ENCODE measurements at regions not wholly inside any gene's neighbourhood (a gene's known extent, or its start where the extent isn't known, plus 50 kb on each side); places are given as distances from the start of the nearest gene placed in this dataset.

GRCh38 chr7:46386428-46387399 lies 465.6 kb upstream of the IGFBP3 start:
- Histone ChIP-seq H2BK12ac (ENCODE audit: low read depth, low read length) (no peak overlapping the region), H3K27ac (ENCODE audit: low read depth, low read length) (no peak overlapping the region), H3K9me3 (ENCODE audit: insufficient read depth in 2 of 2, low read depth in 1 of 2, low read length in 1 of 2) (no peaks in the 10 kb centered on the region), H2BK15ac (ENCODE audit: low read length) (no peak overlapping the region), H3K9ac (replicated peaks in 1 of 4; ENCODE audit: extremely low read depth in 1 of 4, low read depth in 3 of 4, low read length in 3 of 4) (no peak overlapping the region), H4K91ac (replicated peaks; ENCODE audit: insufficient read length, low read length) (no peak overlapping the region), H3K23me2 (ENCODE audit: low read depth, low read length) (no peaks in the 10 kb centered on the region), H3K79me1 (ENCODE audit: low read depth, low read length) (no peaks in the 10 kb centered on the region), H2AK5ac (ENCODE audit: low read depth, low read length) (no peak overlapping the region), H3K79me2 (ENCODE audit: control insufficient read depth in 1 of 2, insufficient read depth in 2 of 2, low read length in 2 of 2) (no peaks in the 10 kb centered on the region), H3K56ac (replicated peaks; ENCODE audit: insufficient read length, low read depth, low read length) (no peak overlapping the region), H3K18ac (ENCODE audit: extremely low read depth, low read length) (no peak overlapping the region), H2BK5ac (ENCODE audit: low read depth, low read length) (no peak overlapping the region), H4K20me1 (replicated peaks in 1 of 2; ENCODE audit: control insufficient read depth in 1 of 2, insufficient read depth in 2 of 2, low read length in 2 of 2) (no peaks in the 10 kb centered on the region), H2BK120ac (replicated peaks; ENCODE audit: low read depth, low read length) (no peak overlapping the region), H3K23ac (ENCODE audit: insufficient read length) (no peak overlapping the region), H4K8ac (ENCODE audit: extremely low read depth, insufficient read depth, low read length) (no peak overlapping the region), H3K36me3 (ENCODE audit: control insufficient read depth in 2 of 4, insufficient read depth in 4 of 4, low read length in 3 of 4) (no peaks in the 10 kb centered on the region), H3K4ac (replicated peaks; ENCODE audit: insufficient read length, low read depth, low read length) (no peak overlapping the region), H3K14ac (ENCODE audit: insufficient read length) (no peak overlapping the region), H3K4me3 (ENCODE audit: extremely low read depth in 1 of 4, insufficient read depth in 2 of 4, low read depth in 3 of 4, low read length in 4 of 4) (no peak overlapping the region), H3K27me3 (replicated peaks in 1 of 4; ENCODE audit: control insufficient read depth in 3 of 4, extremely low read depth in 1 of 4, insufficient read depth in 3 of 4, low read length in 3 of 4) (no peaks in the 10 kb centered on the region), H3K4me1 (replicated peaks in 1 of 4; ENCODE audit: control insufficient read depth in 3 of 4, insufficient read depth in 4 of 4, low read length in 3 of 4) (no peaks in the 10 kb centered on the region), H2AFZ (ENCODE audit: low read length) (no peak overlapping the region), H2BK20ac (ENCODE audit: low read length) (no peak overlapping the region), H3K4me2 (ENCODE audit: insufficient read depth in 1 of 2, low read depth in 2 of 2, low read length in 2 of 2) (no peak overlapping the region), H4K5ac (ENCODE audit: insufficient read length, low read depth, low read length) (no peak overlapping the region)
- ChIA-PET POLR2A (ENCODE audit: partially characterized antibody) (no interaction called here), CTCF (ENCODE audit: partially characterized antibody) (interaction anchor here (0.5 kb wide), 1 partner anchor 34 kb away, joined by 3 read pairs; no protein-coding TSS in a partner anchor)
- DNase-seq (ENCODE audit: low read depth in 1 of 2, low spot score in 2 of 2) (no peak), FAIRE-seq (no peak)
- WGBS, 2 experiments (ENCODE audit: extremely low coverage in 1 of 2, insufficient coverage in 1 of 2, insufficient read length in 1 of 2, insufficient replicate concordance in 2 of 2, low coverage in 1 of 2, low lambda C conversion rate in 2 of 2, missing lambda C conversion rate in 1 of 2), result 92% methylated on average over 6 of the region's 6 CpGs; no CpG with 5 or more reads in 1 of the 2 experiments
- TF ChIP-seq TBP (IDR thresholded peaks at IDR 0.05; ENCODE audit: low read depth, low read length), result no peak
- TF ChIP-seq NANOG (IDR thresholded peaks at IDR 0.05; ENCODE audit: insufficient read depth, low read depth, low read length, poor library complexity, severe bottlenecking), result no peak
- no peak for TF ChIP-seq RAD21 (IDR thresholded peaks at IDR 0.05 in 1 of 2, conservative IDR thresholded peaks at IDR 0.05 in 1 of 2; ENCODE audit: low read depth in 2 of 2, low read length in 2 of 2)
- no peak for TF ChIP-seq EZH2 (IDR thresholded peaks at IDR 0.05; ENCODE audit: low read depth, low read length, severe bottlenecking)
- no peak for TF ChIP-seq ZNF274 (IDR thresholded peaks at IDR 0.05; ENCODE audit: borderline replicate concordance, extremely low read depth, low read length)
- TF ChIP-seq KDM1A (IDR thresholded peaks at IDR 0.05; ENCODE audit: borderline replicate concordance, low read length), result no peak
- no peak for TF ChIP-seq RNF2 (IDR thresholded peaks at IDR 0.05; ENCODE audit: borderline replicate concordance, low read depth, low read length, missing control alignments, poor library complexity, severe bottlenecking)
- TF ChIP-seq CTCF (IDR thresholded peaks at IDR 0.05; ENCODE audit: control extremely low read depth in 1 of 3, insufficient read depth in 1 of 3, low read depth in 1 of 3, low read length in 3 of 3), result no peak

Measured in H1 (cell line).